Lower leg skin (tissue), 3 donors: ENCODE measurements at regions not wholly inside any gene's neighbourhood (a gene's known extent, or its start where the extent isn't known, plus 50 kb on each side); places are given as distances from the start of the nearest gene placed in this dataset.

Experiments used
- CTCF ChIP-seq, 3 donors: fragments of 450-650 bp; IDR thresholded peaks; one replicate each; pipeline ENCODE4 v1.5.1; 2016; ENCODE audit warnings: antibody characterized with exemption in 3 of 3, mild to moderate bottlenecking in 3 of 3, moderate library complexity in 2 of 3
- POLR2A ChIP-seq, 2 donors: fragments of 450-650 bp; IDR thresholded peaks; one replicate each; pipeline ENCODE4 v1.6.1; 2016 to 2017; ENCODE audit warnings: antibody characterized with exemption in 2 of 2, mild to moderate bottlenecking in 1 of 2, moderate library complexity in 1 of 2

GRCh38 chr3:162328649-162329048 is 832.0 kb downstream of the OTOL1 start:
- TF ChIP-seq CTCF (IDR thresholded peaks at IDR 0.05) (no peak), POLR2A (IDR thresholded peaks at IDR 0.05) (no peak)
